Activated CD4-positive, alpha-beta T cell treated with anti-CD3 and anti-CD28 coated beads, Interleukin-2, amount 10 ng/mL, durations not matched to agents 7 days and 5 days (primary cell): ENCODE measurements at regions not wholly inside any gene's neighbourhood (a gene's known extent, or its start where the extent isn't known, plus 50 kb on each side); places are given as distances from the start of the nearest gene placed in this dataset.

ENCODE experiments used
- CTCF ChIA-PET: fragments of 350-600 bp; sonication (Branson Sonifier 250); formaldehyde crosslinking; loops from one replicate; lab custom pipeline; 2021; ENCODE audit warnings: antibody characterized with exemption; lab: Charles Lee
- POLR2A ChIA-PET: fragments of 350-600 bp; sonication (Branson Sonifier 250); formaldehyde crosslinking; loops from one replicate; lab custom pipeline; 2021; ENCODE audit warnings: antibody characterized with exemption; lab: Charles Lee
- DNase-seq: peaks from one replicate; pipeline ENCODE4 v3.0.0-alpha.2; 2020
- H3K27ac Mint-ChIP-seq: one replicate; pipeline ENCODE4 v1.8.0; 2021; ENCODE audit warnings: mild to moderate bottlenecking, moderate library complexity, mixed read lengths
- H3K27me3 Mint-ChIP-seq: one replicate; pipeline ENCODE4 v1.8.0; 2021; ENCODE audit warnings: mixed read lengths
- H3K36me3 Mint-ChIP-seq: one replicate; pipeline ENCODE4 v1.8.0; 2021; ENCODE audit warnings: low read depth, mixed read lengths
- H3K4me1 Mint-ChIP-seq: one replicate; pipeline ENCODE4 v1.8.0; 2021; ENCODE audit warnings: mixed read lengths
- H3K4me3 Mint-ChIP-seq: one replicate; pipeline ENCODE4 v1.8.0; 2021; ENCODE audit warnings: mild to moderate bottlenecking, moderate library complexity, mixed read lengths
- H3K9me3 Mint-ChIP-seq: one replicate; pipeline ENCODE4 v1.8.0; 2021; ENCODE audit warnings: mixed read lengths

DNA sequence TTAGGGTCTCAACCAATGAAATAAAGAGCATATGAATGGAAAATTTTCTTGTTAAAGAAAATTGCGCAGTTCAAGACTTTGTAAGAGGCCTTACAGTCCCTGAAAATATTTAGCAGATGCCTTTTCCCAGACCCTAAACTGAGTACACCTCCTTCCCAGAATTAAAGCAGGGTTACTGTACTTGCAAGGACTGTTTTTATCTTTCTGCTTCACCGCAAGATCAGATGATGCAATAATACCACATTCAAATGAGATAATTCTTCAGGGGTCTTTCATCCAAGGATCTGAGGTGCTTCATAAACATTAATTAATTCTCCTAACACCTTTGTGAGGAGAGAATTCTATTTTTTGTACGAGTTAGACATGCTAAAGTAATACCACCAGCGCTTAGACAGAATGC lies 1071.8 kb upstream of the PIK3C3 start:
- no peaks in the 10 kb centered on the region for H3K36me3 Mint-ChIP-seq
- no peak overlapping the region for H3K27ac Mint-ChIP-seq
- H3K27me3 Mint-ChIP-seq = no peaks in the 10 kb centered on the region
- no peaks in the 10 kb centered on the region for H3K9me3 Mint-ChIP-seq
- no peak for DNase-seq
- no peak overlapping the region for H3K4me3 Mint-ChIP-seq
- POLR2A ChIA-PET = no interaction called here
- CTCF ChIA-PET = no interaction called here
- H3K4me1 Mint-ChIP-seq = no peaks in the 10 kb centered on the region

- Mint-ChIP-seq H3K36me3 (no peaks in the 10 kb centered on the region), H3K27me3 (no peaks in the 10 kb centered on the region), H3K27ac (no peak overlapping the region), H3K4me3 (no peak overlapping the region), H3K9me3 (no peaks in the 10 kb centered on the region), H3K4me1 (no peaks in the 10 kb centered on the region)
- DNase-seq = no peak
- ChIA-PET POLR2A (no interaction called here), CTCF (no interaction called here)
These were observed 1072.6 kb upstream of the PIK3C3 start for GRCh38 chr18:40882468-40882867.

GRCh38 chr18:40878371-40878770 lies 1076.7 kb upstream of the PIK3C3 start:
- H3K36me3 Mint-ChIP-seq = no peaks in the 10 kb centered on the region
- ChIA-PET CTCF (no interaction called here), POLR2A (no interaction called here)
- H3K9me3 Mint-ChIP-seq = no peaks in the 10 kb centered on the region
- DNase-seq = no peak
- no peak overlapping the region for H3K4me3 Mint-ChIP-seq
- H3K27ac Mint-ChIP-seq = no peak overlapping the region
- H3K4me1 Mint-ChIP-seq = no peaks in the 10 kb centered on the region
- no peaks in the 10 kb centered on the region for H3K27me3 Mint-ChIP-seq

- no peak overlapping the region for H3K4me3 Mint-ChIP-seq
- H3K36me3 Mint-ChIP-seq = no peaks in the 10 kb centered on the region
- H3K4me1 Mint-ChIP-seq = no peaks in the 10 kb centered on the region
- H3K9me3 Mint-ChIP-seq = no peaks in the 10 kb centered on the region
- H3K27me3 Mint-ChIP-seq = no peaks in the 10 kb centered on the region
- H3K27ac Mint-ChIP-seq = no peak overlapping the region
- ChIA-PET POLR2A (no interaction called here), CTCF (no interaction called here)
- no peak for DNase-seq
These were observed 1077.9 kb upstream of the PIK3C3 start for GRCh38 chr18:40877096-40877495.

DNA sequence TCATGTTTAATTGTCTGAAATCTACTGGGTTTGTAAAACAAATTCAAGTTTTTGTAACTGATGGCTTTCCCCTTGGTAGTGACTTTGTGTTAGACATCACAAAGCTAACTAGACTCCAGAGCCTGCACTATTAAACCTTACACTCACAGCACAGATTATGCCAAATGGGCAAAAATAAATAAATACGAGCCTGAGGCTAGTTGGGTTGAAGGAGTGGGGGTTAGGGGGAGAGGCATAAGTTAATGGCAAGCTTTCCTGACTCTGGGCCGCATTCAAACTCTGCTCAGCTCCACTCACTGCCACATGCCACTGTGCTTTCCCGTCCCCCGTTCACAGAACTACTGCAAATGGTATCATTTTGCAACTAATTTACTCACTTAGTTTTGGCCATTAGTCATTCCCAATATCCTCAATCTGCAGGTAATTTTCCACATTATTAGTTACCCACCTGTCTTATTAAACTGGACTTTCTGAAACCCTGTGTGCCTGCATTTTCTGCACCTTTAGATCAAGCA lies 1079.9 kb upstream of the PIK3C3 start:
- CTCF ChIA-PET = no interaction called here
- Mint-ChIP-seq H3K9me3 (peaks cover 3% of the 10 kb centered on the region), H3K36me3 (no peaks in the 10 kb centered on the region), H3K4me3 (no peak overlapping the region), H3K27me3 (no peaks in the 10 kb centered on the region), H3K4me1 (no peaks in the 10 kb centered on the region), H3K27ac (no peak overlapping the region)
- DNase-seq = no peak
- POLR2A ChIA-PET = no interaction called here

DNA sequence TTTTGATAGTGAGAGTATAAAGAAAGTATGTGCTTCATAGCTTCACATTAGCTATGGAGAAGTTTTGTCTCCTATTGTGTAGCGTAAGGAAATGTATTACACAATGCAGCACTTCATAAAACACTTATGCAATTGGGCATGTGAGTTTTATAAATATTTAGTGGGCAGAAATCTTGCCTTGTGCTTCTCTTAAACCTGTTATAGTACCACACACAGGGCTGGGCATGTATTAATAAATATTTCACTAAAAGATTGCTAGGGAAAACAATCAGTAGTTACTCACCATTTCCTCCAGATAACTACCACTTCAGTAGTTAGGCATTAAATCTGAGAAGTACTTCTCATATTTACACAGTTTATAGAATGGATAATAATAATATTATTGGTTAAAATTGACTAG lies 1080.8 kb upstream of the PIK3C3 start:
- H3K9me3 Mint-ChIP-seq = peaks cover 3% of the 10 kb centered on the region
- no peaks in the 10 kb centered on the region for H3K36me3 Mint-ChIP-seq
- DNase-seq = no peak
- no peaks in the 10 kb centered on the region for H3K27me3 Mint-ChIP-seq
- CTCF ChIA-PET = no interaction called here
- no peak overlapping the region for H3K4me3 Mint-ChIP-seq
- H3K4me1 Mint-ChIP-seq = no peaks in the 10 kb centered on the region
- POLR2A ChIA-PET = no interaction called here
- H3K27ac Mint-ChIP-seq = no peak overlapping the region

- Mint-ChIP-seq H3K4me1 (no peaks in the 10 kb centered on the region), H3K27me3 (no peaks in the 10 kb centered on the region), H3K36me3 (no peaks in the 10 kb centered on the region), H3K4me3 (no peak overlapping the region), H3K9me3 (peaks cover 23% of the 10 kb centered on the region), H3K27ac (no peak overlapping the region)
- ChIA-PET CTCF (no interaction called here), POLR2A (no interaction called here)
- no peak for DNase-seq
These were observed 1086.8 kb upstream of the PIK3C3 start for GRCh38 chr18:40868110-40868858.

DNA sequence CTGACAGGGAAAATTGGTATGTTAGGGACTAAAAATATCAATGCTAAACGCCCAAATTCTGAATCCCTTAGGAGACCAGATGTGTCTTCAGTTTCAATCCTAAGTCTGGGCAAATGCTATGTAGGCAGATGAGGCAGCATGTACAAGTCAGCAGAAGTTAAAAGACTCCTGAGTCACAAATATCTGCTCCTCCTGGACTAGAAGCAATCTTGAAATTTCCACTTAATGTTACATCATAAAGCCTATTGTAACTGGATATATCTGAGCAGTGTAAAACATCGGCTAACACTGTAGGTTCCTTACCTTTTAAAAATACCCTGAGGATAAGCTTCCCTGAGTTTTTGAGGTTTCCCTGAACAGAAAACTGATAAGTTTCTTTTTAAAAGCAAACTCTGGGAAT lies 1087.6 kb upstream of the PIK3C3 start:
- Mint-ChIP-seq H3K9me3 (peaks cover 23% of the 10 kb centered on the region), H3K4me1 (no peaks in the 10 kb centered on the region), H3K4me3 (no peak overlapping the region), H3K27ac (no peak overlapping the region), H3K36me3 (no peaks in the 10 kb centered on the region), H3K27me3 (no peaks in the 10 kb centered on the region)
- ChIA-PET CTCF (no interaction called here), POLR2A (no interaction called here)
- DNase-seq = no peak

DNA sequence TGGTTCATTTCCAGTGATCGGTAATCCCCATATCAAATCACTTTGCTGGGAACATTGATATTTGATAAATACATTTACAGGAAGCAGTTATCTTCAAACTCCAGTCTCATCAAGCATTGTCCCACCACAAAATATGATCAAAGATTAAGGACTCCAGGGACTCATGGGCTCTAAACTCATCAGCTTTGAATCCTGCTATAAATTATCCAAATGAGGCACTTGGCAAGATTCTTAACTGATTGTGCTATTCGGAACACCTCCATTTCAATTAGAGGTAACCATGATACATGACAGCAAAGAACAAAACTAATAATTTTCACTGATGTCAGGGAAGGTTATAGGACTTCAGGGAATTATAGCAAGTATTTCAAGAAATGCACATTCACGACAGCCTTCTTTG lies 1088.1 kb upstream of the PIK3C3 start:
- no peak for DNase-seq
- no peak overlapping the region for H3K27ac Mint-ChIP-seq
- no peaks in the 10 kb centered on the region for H3K27me3 Mint-ChIP-seq
- ChIA-PET POLR2A (no interaction called here), CTCF (no interaction called here)
- no peak overlapping the region for H3K4me3 Mint-ChIP-seq
- H3K9me3 Mint-ChIP-seq = peaks cover 23% of the 10 kb centered on the region
- H3K4me1 Mint-ChIP-seq = no peaks in the 10 kb centered on the region
- no peaks in the 10 kb centered on the region for H3K36me3 Mint-ChIP-seq

DNA sequence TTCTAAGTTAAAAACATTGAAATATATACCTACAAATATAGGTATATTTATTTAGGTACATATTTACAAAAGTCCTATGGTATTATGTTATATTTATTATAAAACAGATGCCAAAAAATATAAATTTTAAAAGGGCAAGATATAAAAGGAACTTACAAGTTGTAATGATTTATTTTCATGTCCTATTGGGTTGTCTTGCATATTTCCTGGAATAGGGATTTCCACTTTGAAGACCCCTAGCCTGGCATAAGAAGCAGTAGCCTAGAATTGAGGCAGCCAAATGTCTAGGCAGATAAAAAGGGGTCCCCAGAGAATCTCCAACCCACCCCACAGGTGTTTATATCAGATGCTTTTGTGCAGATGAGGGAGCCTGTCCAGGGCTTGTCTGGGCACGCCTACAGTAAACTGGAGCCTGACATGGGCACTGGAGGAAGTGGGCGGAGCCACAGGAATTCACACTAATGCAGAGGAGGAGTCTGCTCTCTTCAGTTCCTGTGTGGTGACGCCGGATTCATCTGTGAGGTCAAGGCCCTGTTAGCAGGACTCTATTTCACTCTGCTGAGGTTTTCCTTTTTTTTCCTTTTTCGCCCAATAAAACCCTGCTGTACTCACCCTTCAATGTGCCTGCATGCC lies 1088.9 kb upstream of the PIK3C3 start:
- ChIA-PET CTCF (no interaction called here), POLR2A (no interaction called here)
- H3K9me3 Mint-ChIP-seq = peaks cover 24% of the 10 kb centered on the region
- no peak overlapping the region for H3K27ac Mint-ChIP-seq
- no peak overlapping the region for H3K4me3 Mint-ChIP-seq
- H3K27me3 Mint-ChIP-seq = no peaks in the 10 kb centered on the region
- peak; percentile 6 for DNase-seq
- H3K36me3 Mint-ChIP-seq = no peaks in the 10 kb centered on the region
- H3K4me1 Mint-ChIP-seq = no peaks in the 10 kb centered on the region

DNA sequence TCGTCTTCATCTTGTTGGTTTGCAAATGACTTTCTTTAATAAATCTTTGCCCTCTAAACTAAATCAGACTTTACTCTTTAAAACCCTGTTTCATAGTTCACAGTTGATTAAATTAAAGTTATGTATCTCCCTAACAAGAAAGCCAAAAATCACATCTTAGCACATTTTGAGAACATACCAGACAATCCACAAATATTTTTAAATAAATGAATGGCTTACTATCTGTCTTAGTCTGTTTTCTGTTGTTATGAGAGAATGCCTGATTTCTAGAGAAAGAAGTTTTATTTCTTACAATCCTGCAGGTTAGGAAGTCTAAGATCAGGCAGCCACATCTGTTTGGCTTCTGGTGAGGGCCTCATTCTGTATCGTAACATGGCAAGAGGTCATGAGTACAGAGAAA lies 1090.2 kb upstream of the PIK3C3 start:
- H3K4me1 Mint-ChIP-seq = no peaks in the 10 kb centered on the region
- peaks cover 21% of the 10 kb centered on the region for H3K9me3 Mint-ChIP-seq
- no peaks in the 10 kb centered on the region for H3K36me3 Mint-ChIP-seq
- no peak overlapping the region for H3K27ac Mint-ChIP-seq
- H3K4me3 Mint-ChIP-seq = no peak overlapping the region
- ChIA-PET POLR2A (no interaction called here), CTCF (interaction anchor here (0.7 kb wide), 1 partner anchor 1391 kb away, joined by 3 read pairs; no protein-coding TSS in a partner anchor)
- DNase-seq = no peak
- no peaks in the 10 kb centered on the region for H3K27me3 Mint-ChIP-seq

DNA sequence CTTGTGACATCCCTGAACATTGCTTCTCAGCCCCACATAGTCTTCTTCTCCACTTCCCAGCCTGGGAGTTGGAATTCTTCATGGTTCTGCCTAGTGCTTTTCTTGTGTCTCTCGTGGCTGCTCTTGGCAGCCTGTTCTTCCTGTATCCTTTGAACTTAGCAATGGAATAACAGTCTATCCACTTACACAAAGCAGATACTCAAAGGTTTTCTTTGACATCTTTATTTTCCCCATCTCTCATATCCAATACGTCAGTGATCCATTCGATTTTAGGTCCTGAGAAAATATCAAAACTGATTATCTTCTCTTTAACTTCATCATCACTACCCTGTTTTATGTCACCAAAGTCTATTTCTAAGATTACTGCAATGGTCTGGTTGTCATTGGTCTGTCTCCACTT lies 1091.2 kb upstream of the PIK3C3 start:
- H3K36me3 Mint-ChIP-seq = no peaks in the 10 kb centered on the region
- peaks cover 21% of the 10 kb centered on the region for H3K9me3 Mint-ChIP-seq
- H3K27ac Mint-ChIP-seq = no peak overlapping the region
- ChIA-PET POLR2A (no interaction called here), CTCF (no interaction called here)
- H3K4me1 Mint-ChIP-seq = no peaks in the 10 kb centered on the region
- DNase-seq = no peak
- no peak overlapping the region for H3K4me3 Mint-ChIP-seq
- H3K27me3 Mint-ChIP-seq = no peaks in the 10 kb centered on the region

GRCh38 chr18:40860189-40860588 lies 1094.8 kb upstream of the PIK3C3 start:
- CTCF ChIA-PET = no interaction called here

More at GRCh38 chr18:40860189-40860588, 1094.8 kb upstream of the PIK3C3 start:
- no peak overlapping the region for H3K27ac Mint-ChIP-seq
- no peaks in the 10 kb centered on the region for H3K36me3 Mint-ChIP-seq
- DNase-seq = no peak
- POLR2A ChIA-PET = no interaction called here
- H3K9me3 Mint-ChIP-seq = peaks cover 11% of the 10 kb centered on the region
- H3K4me1 Mint-ChIP-seq = no peaks in the 10 kb centered on the region
- no peak overlapping the region for H3K4me3 Mint-ChIP-seq
- no peaks in the 10 kb centered on the region for H3K27me3 Mint-ChIP-seq
